Caco-2 (cell line): ENCODE measurements at regions not wholly inside any gene's neighbourhood (a gene's known extent, or its start where the extent isn't known, plus 50 kb on each side); places are given as distances from the start of the nearest gene placed in this dataset.

Experiments
- BruUV-seq: library from RNA; stranded (reverse); fragments of 400-500 nt; replicated peaks from 2 replicates; lab custom pipeline; 2021; lab: Mats Ljungman, UMichigan
- CTCF ChIA-PET: fragments of 300-600 bp; sonication (Branson Sonifier 250); formaldehyde crosslinking; loops from one replicate; lab custom pipeline; 2022; ENCODE audit warnings: antibody characterized with exemption; lab: Charles Lee
- POLR2A ChIA-PET: fragments of 300-600 bp; sonication (Branson Sonifier 250); formaldehyde crosslinking; loops from one replicate; lab custom pipeline; 2022; ENCODE audit warnings: antibody characterized with exemption; lab: Charles Lee
- DNase-seq, 2 experiments: peaks; one replicate each; pipeline versions ENCODE4 v3.0.0 to v3.0.0-alpha.2; 2020 to 2022
- H3K27me3 ChIP-seq: replicated peaks from 2 replicates; pipeline ENCODE4 v1.6.0; 2011; ENCODE audit warnings: low read length; ENCODE audit not compliant: control insufficient read depth, insufficient read depth
- H3K36me3 ChIP-seq: 2 replicates; pipeline ENCODE4 v1.5.1; 2011; ENCODE audit warnings: low read length; ENCODE audit not compliant: control insufficient read depth, insufficient read depth
- H3K4me1 ChIP-seq: fragments of 250-450 bp; sonication (Bioruptor Pico); 2 replicates; pipeline ENCODE4 v1.5.1; 2020; ENCODE audit warnings: mild to moderate bottlenecking
- H3K4me3 ChIP-seq: 2 replicates; pipeline ENCODE4 v1.5.1; 2011; ENCODE audit warnings: low read depth, mild to moderate bottlenecking, control low read depth, low read length
- H3K9me3 ChIP-seq: fragments of 250-450 bp; sonication (Bioruptor Pico); 2 replicates; pipeline ENCODE4 v1.5.1; 2020; ENCODE audit warnings: mild to moderate bottlenecking, moderate library complexity
- H3K27ac Mint-ChIP-seq: one replicate; pipeline ENCODE4 v1.8.0; 2022; ENCODE audit warnings: mixed read lengths; ENCODE audit not compliant: unreplicated experiment
- H3K27me3 Mint-ChIP-seq: one replicate; pipeline ENCODE4 v1.8.0; 2022; ENCODE audit warnings: mixed read lengths; ENCODE audit not compliant: insufficient read depth, unreplicated experiment
- H3K36me3 Mint-ChIP-seq: one replicate; pipeline ENCODE4 v1.8.0; 2022; ENCODE audit warnings: mild to moderate bottlenecking, mixed read lengths; ENCODE audit not compliant: insufficient read depth, unreplicated experiment
- H3K4me1 Mint-ChIP-seq: one replicate; pipeline ENCODE4 v1.8.0; 2022; ENCODE audit warnings: low read depth, mixed read lengths; ENCODE audit not compliant: unreplicated experiment
- H3K4me3 Mint-ChIP-seq: one replicate; pipeline ENCODE4 v1.8.0; 2022; ENCODE audit warnings: mild to moderate bottlenecking, moderate library complexity, mixed read lengths; ENCODE audit not compliant: unreplicated experiment
- H3K9me3 Mint-ChIP-seq: one replicate; pipeline ENCODE4 v1.8.0; 2022; ENCODE audit warnings: mixed read lengths; ENCODE audit not compliant: unreplicated experiment
- CTCF ChIP-seq, 2 experiments: fragments of 200-600 bp in 1 of 2; IDR thresholded peaks; 1 replicate in 1 of 2; 2 replicates in 1 of 2; pipeline versions ENCODE4 v1.5.1 to v1.8.0; 2011 to 2022; ENCODE audit warnings: antibody characterized with exemption in 1 of 2, control low read depth in 1 of 2, inconsistent platforms in 1 of 2, low read depth in 1 of 2, low read length in 1 of 2, mild to moderate bottlenecking in 1 of 2, moderate library complexity in 1 of 2; ENCODE audit not compliant: insufficient read depth in 1 of 2, severe bottlenecking in 1 of 2, unreplicated experiment in 1 of 2
- intact Hi-C: fragments of 100-400 bp; cut with micrococcal nuclease; formaldehyde crosslinking; loops from one replicate; pipeline ENCODE4 v1.10.0; 2022; ENCODE audit not compliant: unreplicated experiment

GRCh38 chr5:106730506-106730905 is 940.2 kb downstream of the EFNA5 start:
- intact Hi-C loops: no loop called here
- Histone ChIP-seq H3K4me3 (no peak overlapping the region), H3K4me1 (no peaks in the 10 kb centered on the region), H3K36me3 (no peaks in the 10 kb centered on the region), H3K9me3 (peaks cover 4% of the 10 kb centered on the region; the same call in 1 of the 2 replicates), H3K27me3 (no peaks in the 10 kb centered on the region)
- CTCF ChIA-PET: no interaction called here
- Mint-ChIP-seq H3K36me3 (no peaks in the 10 kb centered on the region), H3K4me3 (no peak overlapping the region), H3K27me3 (peaks cover 2% of the 10 kb centered on the region), H3K27ac (no peak overlapping the region), H3K9me3 (peaks cover 40% of the 10 kb centered on the region), H3K4me1 (no peaks in the 10 kb centered on the region)
- no TSS peak for BruUV-seq
- no peak for TF ChIP-seq CTCF (IDR thresholded peaks at IDR 0.05; ENCODE audit: insufficient read depth in 1 of 2, low read depth in 1 of 2, low read length in 1 of 2, severe bottlenecking in 1 of 2, unreplicated experiment in 1 of 2)
- no peak for DNase-seq
- POLR2A ChIA-PET: no interaction called here

DNA sequence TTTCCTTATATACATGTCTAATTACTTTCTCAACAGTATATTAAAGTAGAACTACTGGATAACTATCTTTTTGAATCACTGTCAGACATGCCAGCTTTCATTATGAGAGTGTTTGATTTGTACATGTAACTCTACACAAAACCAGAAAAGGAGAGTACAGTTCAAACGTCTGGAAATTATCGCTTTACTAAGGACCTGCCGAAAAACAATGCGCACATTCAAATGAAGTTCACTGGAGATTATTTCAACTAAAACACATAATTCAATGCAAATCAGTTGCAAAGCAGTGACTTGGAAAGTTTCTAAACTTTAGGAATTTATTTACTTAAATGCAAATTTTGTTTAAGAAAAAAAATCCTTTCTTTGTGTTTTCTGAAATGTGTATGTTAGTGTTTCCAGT is 942.5 kb downstream of the EFNA5 start:
- no peaks in the 10 kb centered on the region for H3K27me3 ChIP-seq
- H3K36me3 ChIP-seq: no peaks in the 10 kb centered on the region
- ChIA-PET POLR2A (no interaction called here), CTCF (no interaction called here)
- H3K4me1 ChIP-seq: no peaks in the 10 kb centered on the region
- no peaks in the 10 kb centered on the region for H3K36me3 Mint-ChIP-seq
- H3K4me3 ChIP-seq: no peak overlapping the region
- H3K4me3 Mint-ChIP-seq: no peak overlapping the region
- intact Hi-C loops: no loop called here
- H3K9me3 ChIP-seq: no peaks in the 10 kb centered on the region
- no peak for DNase-seq
- H3K9me3 Mint-ChIP-seq: peaks cover 18% of the 10 kb centered on the region
- H3K27ac Mint-ChIP-seq: no peak overlapping the region
- H3K4me1 Mint-ChIP-seq: no peaks in the 10 kb centered on the region
- no peak for TF ChIP-seq CTCF (IDR thresholded peaks at IDR 0.05; ENCODE audit: insufficient read depth in 1 of 2, low read depth in 1 of 2, low read length in 1 of 2, severe bottlenecking in 1 of 2, unreplicated experiment in 1 of 2)
- BruUV-seq: no TSS peak
- H3K27me3 Mint-ChIP-seq: no peaks in the 10 kb centered on the region

DNA sequence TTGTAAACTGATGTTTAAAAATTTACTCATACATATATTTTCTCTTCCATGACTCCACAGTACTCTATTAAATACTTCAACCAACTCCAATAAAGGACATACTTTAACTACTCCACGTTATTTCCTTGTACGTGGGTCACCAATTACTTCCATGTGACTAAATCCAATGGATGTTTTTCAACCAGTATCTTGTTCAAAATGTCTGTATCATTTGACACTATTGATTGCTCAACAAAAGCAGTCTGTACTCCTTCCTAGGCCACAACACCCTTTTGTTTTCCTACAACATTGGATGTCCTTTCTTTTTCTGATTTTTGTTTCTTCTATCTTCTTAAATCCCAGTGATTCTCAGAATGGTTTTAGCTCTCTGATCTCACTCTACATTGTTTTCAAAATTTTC is 943.7 kb downstream of the EFNA5 start:
- POLR2A ChIA-PET: no interaction called here

More for the DNA sequence above, 943.7 kb downstream of the EFNA5 start:
- Mint-ChIP-seq H3K4me3 (no peak overlapping the region), H3K4me1 (no peaks in the 10 kb centered on the region), H3K27ac (no peak overlapping the region), H3K9me3 (peaks cover 7% of the 10 kb centered on the region), H3K27me3 (no peaks in the 10 kb centered on the region), H3K36me3 (no peaks in the 10 kb centered on the region)
- intact Hi-C loops: no loop called here
- no peaks in the 10 kb centered on the region for H3K4me1 ChIP-seq
- BruUV-seq: no TSS peak
- H3K27me3 ChIP-seq: no peaks in the 10 kb centered on the region
- no peaks in the 10 kb centered on the region for H3K9me3 ChIP-seq
- no peaks in the 10 kb centered on the region for H3K36me3 ChIP-seq
- DNase-seq: no peak
- no peak for TF ChIP-seq CTCF (IDR thresholded peaks at IDR 0.05; ENCODE audit: insufficient read depth in 1 of 2, low read depth in 1 of 2, low read length in 1 of 2, severe bottlenecking in 1 of 2, unreplicated experiment in 1 of 2)
- CTCF ChIA-PET: no interaction called here
- H3K4me3 ChIP-seq: no peak overlapping the region
